ENCODE measurements at regions not wholly inside any gene's neighbourhood (a gene's known extent, or its start where the extent isn't known, plus 50 kb on each side); places are given as distances from the start of the nearest gene placed in this dataset.

DNA sequence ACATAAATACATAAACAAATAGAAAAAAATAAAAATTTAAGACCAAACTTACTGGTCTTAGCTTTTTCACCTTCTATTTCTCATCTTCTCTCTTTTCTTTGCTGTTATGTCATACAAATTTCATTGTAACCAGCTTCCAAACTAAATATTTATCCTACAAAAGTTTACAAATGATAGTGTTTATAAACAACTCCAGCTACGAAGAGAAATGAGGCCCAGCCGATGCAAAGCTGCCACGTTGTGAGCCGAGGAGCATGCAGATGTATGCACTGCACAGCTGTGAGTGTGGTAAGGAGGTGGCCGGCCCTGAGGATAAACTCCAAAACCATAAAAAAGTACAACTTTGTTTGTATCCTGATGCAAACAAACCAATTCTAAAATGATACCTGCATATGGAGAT, 642.4 kb upstream of the SGCG start:
- Mint-ChIP-seq H3K9me3 (peaks cover under 1% of the 10 kb centered on the region), H3K4me3 (no peak overlapping the region), H3K27me3 (ENCODE audit: low read depth) (peaks cover 1% of the 10 kb centered on the region), H3K4me1 (ENCODE audit: low read depth) (peaks cover 2% of the 10 kb centered on the region), H3K36me3 (ENCODE audit: insufficient read depth) (no peaks in the 10 kb centered on the region)
- no peak for DNase-seq
- no peak for ATAC-seq

DNA sequence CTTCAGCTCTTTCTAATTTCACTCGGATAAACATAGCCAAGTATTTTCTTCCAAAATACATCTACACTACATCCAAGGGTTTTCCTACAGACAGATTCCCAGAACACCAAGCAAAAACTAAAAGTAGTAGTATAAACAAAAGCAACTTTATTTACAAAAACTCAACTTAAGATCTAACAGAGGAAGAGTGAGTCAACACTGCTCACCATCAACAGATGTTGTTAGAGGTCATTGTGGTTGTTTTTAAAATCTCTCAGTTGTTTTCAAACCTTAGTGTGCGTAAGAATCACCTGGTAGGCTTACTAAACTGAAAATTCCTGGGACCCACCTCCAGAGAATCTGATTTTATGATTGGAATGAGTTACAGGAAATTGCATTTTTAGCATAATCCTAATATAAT, 631.7 kb upstream of the SGCG start:
- Mint-ChIP-seq H3K9me3 (peaks cover 5% of the 10 kb centered on the region), H3K36me3 (ENCODE audit: insufficient read depth) (no peaks in the 10 kb centered on the region), H3K4me1 (ENCODE audit: low read depth) (no peaks in the 10 kb centered on the region), H3K27me3 (ENCODE audit: low read depth) (peaks cover 5% of the 10 kb centered on the region), H3K4me3 (no peak overlapping the region)
- ATAC-seq (no peak), DNase-seq (no peak)

DNA sequence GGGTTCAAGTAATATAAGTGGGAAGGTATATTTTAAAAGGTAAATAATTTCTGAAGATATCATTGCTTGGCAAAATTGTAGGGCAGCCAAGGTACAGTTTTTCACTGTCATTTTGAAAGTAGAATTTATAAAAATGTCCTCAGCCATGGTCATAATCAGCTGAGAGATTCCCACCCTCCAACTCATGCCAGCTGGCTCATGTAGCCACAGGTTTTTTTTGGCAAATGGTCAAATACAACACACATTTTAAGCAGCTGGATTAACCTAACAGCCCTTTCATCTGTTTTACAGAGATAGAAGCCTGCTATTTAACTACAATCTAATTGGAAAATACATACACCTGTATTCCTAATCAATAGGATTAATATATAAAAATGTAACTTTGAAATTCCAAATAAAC, 619.2 kb upstream of the SGCG start:
- Mint-ChIP-seq H3K4me3 (no peak overlapping the region), H3K9me3 (peaks cover 9% of the 10 kb centered on the region), H3K27me3 (ENCODE audit: low read depth) (no peaks in the 10 kb centered on the region), H3K36me3 (ENCODE audit: insufficient read depth) (no peaks in the 10 kb centered on the region), H3K4me1 (ENCODE audit: low read depth) (no peaks in the 10 kb centered on the region)
- no peak for DNase-seq
- no peak for ATAC-seq

GRCh38 chr13:22562116-22562515, 618.7 kb upstream of the SGCG start:
- peaks cover 9% of the 10 kb centered on the region for H3K9me3 Mint-ChIP-seq
- ATAC-seq (no peak), DNase-seq (no peak)
- H3K4me3 Mint-ChIP-seq, result no peak overlapping the region
- no peaks in the 10 kb centered on the region for H3K36me3 Mint-ChIP-seq (ENCODE audit: insufficient read depth)
- H3K27me3 Mint-ChIP-seq (ENCODE audit: low read depth), result no peaks in the 10 kb centered on the region
- H3K4me1 Mint-ChIP-seq (ENCODE audit: low read depth), result no peaks in the 10 kb centered on the region

GRCh38 chr13:22563272-22563671, 617.5 kb upstream of the SGCG start:
- no peaks in the 10 kb centered on the region for H3K4me1 Mint-ChIP-seq (ENCODE audit: low read depth)
- peaks cover 9% of the 10 kb centered on the region for H3K9me3 Mint-ChIP-seq

DNA sequence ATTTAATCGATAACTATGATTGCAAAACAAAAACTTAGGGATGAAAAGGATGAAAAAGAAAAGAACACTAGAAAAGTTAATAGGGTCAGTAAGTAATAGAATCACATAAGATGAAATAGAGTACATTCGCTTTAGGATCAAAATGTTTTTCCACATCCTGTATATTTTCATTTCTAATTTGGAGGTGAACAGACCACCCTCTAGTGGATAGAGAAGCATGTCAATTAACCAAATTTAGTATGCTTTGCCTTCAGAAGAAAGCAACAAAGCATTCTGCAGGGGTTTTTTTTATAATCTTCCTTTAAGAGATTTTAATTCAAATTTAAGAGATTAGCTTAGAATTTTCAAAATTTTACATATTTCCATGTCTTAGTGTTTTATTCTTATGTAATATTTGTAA, 611.0 kb upstream of the SGCG start:
- H3K9me3 Mint-ChIP-seq, result peaks cover 4% of the 10 kb centered on the region
- peaks cover 4% of the 10 kb centered on the region for H3K27me3 Mint-ChIP-seq (ENCODE audit: low read depth)
- no peak overlapping the region for H3K4me3 Mint-ChIP-seq
- H3K36me3 Mint-ChIP-seq (ENCODE audit: insufficient read depth), result no peaks in the 10 kb centered on the region
- no peak for DNase-seq
- H3K4me1 Mint-ChIP-seq (ENCODE audit: low read depth), result no peaks in the 10 kb centered on the region
- no peak for ATAC-seq

More at GRCh38 chr13:22563272-22563671, 617.5 kb upstream of the SGCG start:
- Mint-ChIP-seq H3K4me3 (no peak overlapping the region), H3K27me3 (ENCODE audit: low read depth) (no peaks in the 10 kb centered on the region), H3K36me3 (ENCODE audit: insufficient read depth) (no peaks in the 10 kb centered on the region)
- DNase-seq, result no peak
- ATAC-seq, result no peak

- ATAC-seq, result no peak
- Mint-ChIP-seq H3K4me1 (ENCODE audit: low read depth) (no peaks in the 10 kb centered on the region), H3K36me3 (ENCODE audit: insufficient read depth) (no peaks in the 10 kb centered on the region), H3K27me3 (ENCODE audit: low read depth) (peaks cover 2% of the 10 kb centered on the region), H3K9me3 (no peaks in the 10 kb centered on the region), H3K4me3 (no peak overlapping the region)
- DNase-seq, result no peak
Observed at GRCh38 chr13:22589880-22590279, 590.9 kb upstream of the SGCG start.

GRCh38 chr13:22592515-22592914, 588.3 kb upstream of the SGCG start:
- Mint-ChIP-seq H3K4me3 (no peak overlapping the region), H3K4me1 (ENCODE audit: low read depth) (no peaks in the 10 kb centered on the region), H3K9me3 (no peaks in the 10 kb centered on the region), H3K36me3 (ENCODE audit: insufficient read depth) (no peaks in the 10 kb centered on the region), H3K27me3 (ENCODE audit: low read depth) (peaks cover 6% of the 10 kb centered on the region)
- ATAC-seq (no peak), DNase-seq (no peak)

- ATAC-seq (no peak), DNase-seq (no peak)
- Mint-ChIP-seq H3K36me3 (ENCODE audit: insufficient read depth) (no peaks in the 10 kb centered on the region), H3K4me3 (no peak overlapping the region), H3K4me1 (ENCODE audit: low read depth) (no peaks in the 10 kb centered on the region), H3K27me3 (ENCODE audit: low read depth) (peaks cover 4% of the 10 kb centered on the region), H3K9me3 (no peaks in the 10 kb centered on the region)
Observed at GRCh38 chr13:22594041-22594440, 586.7 kb upstream of the SGCG start.

- Mint-ChIP-seq H3K4me1 (ENCODE audit: low read depth) (no peaks in the 10 kb centered on the region), H3K9me3 (no peaks in the 10 kb centered on the region), H3K36me3 (ENCODE audit: insufficient read depth) (no peaks in the 10 kb centered on the region), H3K4me3 (no peak overlapping the region), H3K27me3 (ENCODE audit: low read depth) (peaks cover 4% of the 10 kb centered on the region)
- no peak for ATAC-seq
- DNase-seq, result no peak
Observed at GRCh38 chr13:22596171-22596863, 584.5 kb upstream of the SGCG start.

GRCh38 chr13:22599156-22599555, 581.6 kb upstream of the SGCG start:
- ATAC-seq (no peak), DNase-seq (no peak)
- Mint-ChIP-seq H3K27me3 (ENCODE audit: low read depth) (peaks cover 6% of the 10 kb centered on the region), H3K4me1 (ENCODE audit: low read depth) (no peaks in the 10 kb centered on the region), H3K36me3 (ENCODE audit: insufficient read depth) (no peaks in the 10 kb centered on the region), H3K9me3 (no peaks in the 10 kb centered on the region), H3K4me3 (no peak overlapping the region)

GRCh38 chr13:22618002-22618401, 562.8 kb upstream of the SGCG start:
- H3K27me3 Mint-ChIP-seq (ENCODE audit: low read depth), result no peaks in the 10 kb centered on the region
- no peak for ATAC-seq
- DNase-seq, result no peak
- H3K4me1 Mint-ChIP-seq (ENCODE audit: low read depth), result no peaks in the 10 kb centered on the region
- H3K4me3 Mint-ChIP-seq, result no peak overlapping the region
- H3K9me3 Mint-ChIP-seq, result peaks cover 5% of the 10 kb centered on the region
- no peaks in the 10 kb centered on the region for H3K36me3 Mint-ChIP-seq (ENCODE audit: insufficient read depth)

- Mint-ChIP-seq H3K4me1 (ENCODE audit: low read depth) (no peaks in the 10 kb centered on the region), H3K4me3 (no peak overlapping the region), H3K27me3 (ENCODE audit: low read depth) (peaks cover 3% of the 10 kb centered on the region), H3K36me3 (ENCODE audit: insufficient read depth) (no peaks in the 10 kb centered on the region), H3K9me3 (peaks cover 9% of the 10 kb centered on the region)
- no peak for DNase-seq
- no peak for ATAC-seq
Observed at GRCh38 chr13:22625691-22626090, 555.1 kb upstream of the SGCG start.

GRCh38 chr13:22629374-22629773, 551.4 kb upstream of the SGCG start:
- Mint-ChIP-seq H3K4me1 (ENCODE audit: low read depth) (no peaks in the 10 kb centered on the region), H3K36me3 (ENCODE audit: insufficient read depth) (no peaks in the 10 kb centered on the region)
- ATAC-seq, result no peak

GRCh38 chr13:22642088-22642487, 538.7 kb upstream of the SGCG start:
- no peak overlapping the region for H3K4me3 Mint-ChIP-seq
- no peaks in the 10 kb centered on the region for H3K27me3 Mint-ChIP-seq (ENCODE audit: low read depth)
- DNase-seq (no peak), ATAC-seq (no peak)
- H3K9me3 Mint-ChIP-seq, result peaks cover 4% of the 10 kb centered on the region
- no peaks in the 10 kb centered on the region for H3K4me1 Mint-ChIP-seq (ENCODE audit: low read depth)
- no peaks in the 10 kb centered on the region for H3K36me3 Mint-ChIP-seq (ENCODE audit: insufficient read depth)

More at GRCh38 chr13:22629374-22629773, 551.4 kb upstream of the SGCG start:
- no peak for DNase-seq
- H3K27me3 Mint-ChIP-seq (ENCODE audit: low read depth), result peaks cover 3% of the 10 kb centered on the region
- no peaks in the 10 kb centered on the region for H3K9me3 Mint-ChIP-seq
- H3K4me3 Mint-ChIP-seq, result no peak overlapping the region

DNA sequence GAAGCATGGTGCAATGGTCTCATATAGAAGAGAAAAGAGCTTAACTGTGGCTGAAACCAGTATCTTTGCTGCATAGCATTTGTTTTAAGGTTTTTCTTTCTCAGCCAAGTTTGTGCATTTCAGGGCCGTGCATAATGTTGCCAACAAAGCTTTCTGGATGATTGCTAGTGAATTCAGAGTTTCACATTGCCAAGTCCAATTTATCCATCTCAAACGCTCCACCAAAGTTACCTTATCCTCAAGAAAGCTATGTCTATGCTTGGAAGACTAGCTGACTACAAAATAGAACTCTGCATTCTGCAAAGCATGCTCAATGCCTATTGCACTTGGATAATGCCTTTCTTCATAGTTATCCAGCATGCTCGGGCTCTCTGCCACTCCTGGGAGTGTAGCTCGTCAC, 535.8 kb upstream of the SGCG start:
- DNase-seq (no peak), ATAC-seq (no peak)
- Mint-ChIP-seq H3K9me3 (no peaks in the 10 kb centered on the region), H3K4me1 (ENCODE audit: low read depth) (no peaks in the 10 kb centered on the region), H3K27me3 (ENCODE audit: low read depth) (no peaks in the 10 kb centered on the region), H3K4me3 (no peak overlapping the region), H3K36me3 (ENCODE audit: insufficient read depth) (no peaks in the 10 kb centered on the region)
